HEK293 (cell line): ENCODE measurements at regions not wholly inside any gene's neighbourhood (a gene's known extent, or its start where the extent isn't known, plus 50 kb on each side); places are given as distances from the start of the nearest gene placed in this dataset.

ENCODE experiments used
- CTCF ChIP-seq: fragments of 450-650 bp; formaldehyde crosslinking; IDR thresholded peaks from 2 replicates; pipeline ENCODE4 v1.5.1; 2016; ENCODE audit warnings: missing biosample characterization, missing genetic modification characterization
- GLI4 ChIP-seq: fragments of 450-650 bp; formaldehyde crosslinking; IDR thresholded peaks from 2 replicates; pipeline ENCODE4 v1.5.1; 2016; ENCODE audit warnings: missing biosample characterization, missing genetic modification characterization
- MYNN ChIP-seq: fragments of 450-650 bp; formaldehyde crosslinking; IDR thresholded peaks from 2 replicates; pipeline ENCODE4 v1.5.1; 2016; ENCODE audit warnings: missing biosample characterization, missing genetic modification characterization, borderline replicate concordance
- SCRT1 ChIP-seq: fragments of 450-650 bp; formaldehyde crosslinking; IDR thresholded peaks from 2 replicates; pipeline ENCODE4 v1.5.1; 2016; ENCODE audit warnings: missing biosample characterization, missing genetic modification characterization, borderline replicate concordance
- SETDB1 ChIP-seq: IDR thresholded peaks from one replicate; pipeline ENCODE4 v1.6.1; 2017; ENCODE audit warnings: mild to moderate bottlenecking, low read length, moderate library complexity, mixed read lengths; ENCODE audit not compliant: insufficient read length
- ZBTB44 ChIP-seq: fragments of 450-650 bp; IDR thresholded peaks from 2 replicates; pipeline ENCODE4 v1.5.1; 2018; ENCODE audit warnings: missing biosample characterization, mild to moderate bottlenecking, missing genetic modification characterization
- ZNF629 ChIP-seq: fragments of 450-650 bp; formaldehyde crosslinking; IDR thresholded peaks from 2 replicates; pipeline ENCODE4 v1.5.1; 2017; ENCODE audit warnings: missing biosample characterization, missing genetic modification characterization
- ZSCAN5A ChIP-seq: fragments of 450-650 bp; formaldehyde crosslinking; IDR thresholded peaks from 2 replicates; pipeline ENCODE4 v1.5.1; 2016; ENCODE audit warnings: missing biosample characterization, missing genetic modification characterization

GRCh38 chr11:39363571-39363970 lies 2095.9 kb downstream of the LRRC4C start:
- TF ChIP-seq MYNN (tag by site-specific recombination) = no peak
- TF ChIP-seq ZBTB44 (tag by site-specific recombination) = no peak
- no peak for TF ChIP-seq ZSCAN5A (tag by site-specific recombination)
- no peak for TF ChIP-seq CTCF (tag by site-specific recombination)
- TF ChIP-seq GLI4 (tag by site-specific recombination) = no peak
- no peak for TF ChIP-seq SETDB1
- TF ChIP-seq SCRT1 (tag by site-specific recombination) = no peak
- TF ChIP-seq ZNF629 (tag by site-specific recombination) = no peak
